Retina (tissue), 1 donor: ENCODE measurements at regions not wholly inside any gene's neighbourhood (a gene's known extent, or its start where the extent isn't known, plus 50 kb on each side); places are given as distances from the start of the nearest gene placed in this dataset.

Source experiments
- DNase-seq: peaks from one replicate; pipeline ENCODE4 v3.0.0-alpha.2; 2016

DNA sequence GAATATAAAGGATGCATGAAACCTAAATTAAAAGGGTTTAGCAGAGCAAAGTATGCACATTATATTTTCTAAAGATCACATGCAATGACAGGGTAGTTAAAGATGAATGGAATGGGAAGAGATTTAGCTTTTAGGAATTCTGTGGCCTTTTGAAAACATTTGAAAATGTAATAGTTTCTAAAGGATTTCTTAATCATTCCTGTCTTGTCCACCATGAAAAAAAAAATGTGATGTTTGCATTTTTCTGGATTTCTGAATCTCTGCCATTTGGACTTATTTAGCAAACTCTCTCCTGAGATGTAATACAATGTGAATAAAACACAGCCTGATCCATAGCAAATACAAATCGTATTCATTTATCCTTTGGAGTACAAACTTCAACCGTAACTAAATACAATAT lies 126.6 kb upstream of the RAB11FIP2 start:
- DNase-seq = no peak

DNA sequence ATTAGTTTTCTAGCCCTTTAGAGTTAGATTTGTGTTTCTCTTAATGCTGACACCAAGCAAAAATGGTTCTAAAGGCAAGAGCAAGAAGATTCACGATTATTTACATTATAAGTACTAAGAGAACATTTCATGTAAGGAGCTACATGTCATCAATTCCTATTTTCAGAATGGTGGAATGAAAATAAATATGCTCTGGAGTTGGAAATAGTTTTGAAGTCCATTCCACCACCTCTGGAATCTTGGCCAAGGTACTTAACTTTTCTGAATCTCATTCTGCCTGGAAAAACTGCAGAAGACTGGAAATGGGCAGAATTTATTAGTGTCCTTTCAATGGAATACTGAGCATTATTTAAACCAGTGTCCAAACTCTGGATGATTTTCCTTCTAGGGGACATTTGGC lies 125.1 kb upstream of the RAB11FIP2 start:
- DNase-seq = no peak

DNA sequence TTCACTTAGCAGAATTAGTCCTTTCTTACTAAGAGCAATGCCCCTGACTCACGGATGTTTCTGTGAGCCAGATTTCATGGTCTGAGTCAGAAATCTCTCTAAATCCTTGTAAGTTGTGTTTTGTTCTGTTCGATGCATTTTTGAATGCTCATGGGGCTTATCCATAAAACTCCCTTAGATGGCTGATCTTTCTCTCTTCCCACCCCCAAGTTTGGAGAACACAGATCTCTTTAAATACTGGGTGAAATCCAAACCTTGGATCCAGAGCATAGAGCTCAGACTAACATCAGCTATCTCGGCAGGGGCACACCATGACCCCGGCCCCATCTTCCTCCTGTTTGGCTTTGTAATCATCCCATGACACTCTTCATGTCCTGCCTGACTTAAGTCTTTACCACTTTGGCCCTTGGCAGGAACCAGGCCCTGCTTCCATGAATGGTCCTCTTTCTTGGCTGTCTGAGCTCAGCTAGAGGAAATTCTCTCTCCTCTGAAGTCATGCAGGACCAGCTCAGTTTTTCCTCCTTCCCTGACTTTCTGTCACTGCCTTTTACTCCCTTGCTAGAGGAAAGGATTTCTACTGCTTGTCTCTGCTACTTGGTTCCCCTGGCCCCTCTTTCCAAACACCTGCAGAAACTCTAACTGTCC lies 120.4 kb upstream of the RAB11FIP2 start:
- DNase-seq = no peak

GRCh38 chr10:118163217-118163616 lies 116.5 kb upstream of the RAB11FIP2 start:
- no peak for DNase-seq

DNA sequence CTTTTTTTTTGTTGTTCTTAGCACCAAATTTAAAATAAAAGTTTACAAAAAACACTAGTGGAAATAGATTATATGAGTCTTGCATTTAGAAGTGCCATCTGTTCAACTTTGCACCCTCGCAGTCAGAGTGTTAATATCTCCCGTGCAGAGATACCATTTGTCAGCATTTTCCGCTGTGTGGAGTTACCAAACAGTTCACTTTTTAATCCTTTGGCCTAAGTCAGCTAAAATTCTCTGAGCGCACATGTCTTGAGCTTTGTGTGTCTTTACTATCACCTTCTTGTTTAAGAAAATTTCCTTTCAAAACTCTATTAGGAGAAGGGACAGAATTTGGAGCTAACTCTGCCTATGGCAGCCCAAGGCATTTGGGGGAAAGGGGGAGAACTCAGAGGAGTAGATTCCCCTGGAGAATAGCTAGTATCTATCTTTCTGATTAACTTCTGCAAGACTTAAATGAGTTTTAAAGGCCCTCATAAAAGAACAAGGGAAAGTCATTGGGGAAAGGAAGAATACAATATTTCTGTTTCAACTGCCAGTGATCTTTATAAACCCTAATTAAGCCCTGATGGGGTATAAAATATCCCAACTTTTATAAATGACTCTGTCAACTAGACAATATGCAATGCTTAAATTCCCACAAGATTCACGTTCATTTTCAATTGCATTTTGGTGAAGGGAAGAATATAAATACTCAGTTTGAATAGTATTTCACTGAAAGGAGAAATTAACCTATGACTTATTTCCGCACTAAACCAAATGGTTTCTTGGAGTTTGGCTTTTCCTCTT lies 114.9 kb upstream of the RAB11FIP2 start:
- DNase-seq = no peak

DNA sequence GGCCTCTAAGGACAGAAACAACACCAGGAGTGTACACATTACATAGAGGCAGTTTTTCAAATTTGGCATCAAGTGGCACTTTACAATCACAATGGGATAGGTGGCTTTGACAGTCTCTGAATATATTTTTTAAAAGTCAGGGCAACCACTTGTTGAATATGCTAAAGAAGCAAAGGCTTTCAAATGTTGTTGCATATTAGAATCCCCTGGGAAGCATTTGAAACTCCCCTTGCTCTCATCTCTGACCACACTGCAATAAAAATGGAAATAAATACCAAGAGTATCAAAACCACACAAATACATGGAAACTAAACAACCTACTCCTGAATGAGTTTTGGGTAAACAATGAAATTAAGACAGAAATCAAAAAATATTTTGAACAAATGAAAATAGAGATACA lies 106.5 kb upstream of the RAB11FIP2 start:
- no peak for DNase-seq

- no peak for DNase-seq
Measured at GRCh38 chr10:118151461-118151860, 104.7 kb upstream of the RAB11FIP2 start.

DNA sequence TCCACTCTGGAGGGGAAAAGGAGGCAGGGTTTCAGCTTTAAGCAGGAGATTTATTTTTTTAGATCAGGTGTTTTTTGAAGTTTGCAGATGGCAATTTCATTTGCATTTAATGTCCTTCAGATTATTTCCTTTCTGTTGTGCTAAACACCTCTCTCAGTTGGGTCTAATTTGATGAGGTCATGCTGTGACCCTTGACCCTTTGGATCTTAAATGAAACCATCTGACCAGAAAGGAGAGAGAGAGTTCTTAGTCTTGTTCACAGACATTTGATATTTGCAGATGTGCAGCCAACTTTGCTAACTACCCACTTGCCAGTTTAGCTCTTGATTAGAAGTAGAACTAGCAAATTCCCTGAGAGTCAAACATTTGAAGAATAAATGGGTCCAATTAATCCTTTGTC lies 101.5 kb upstream of the RAB11FIP2 start:
- no peak for DNase-seq

- DNase-seq = no peak
Measured at GRCh38 chr10:118145256-118145655, 98.5 kb upstream of the RAB11FIP2 start.

- no peak for DNase-seq
Measured at GRCh38 chr10:118141471-118141870, 94.7 kb upstream of the RAB11FIP2 start.

GRCh38 chr10:118139321-118139720 lies 92.6 kb upstream of the RAB11FIP2 start:
- DNase-seq = no peak

DNA sequence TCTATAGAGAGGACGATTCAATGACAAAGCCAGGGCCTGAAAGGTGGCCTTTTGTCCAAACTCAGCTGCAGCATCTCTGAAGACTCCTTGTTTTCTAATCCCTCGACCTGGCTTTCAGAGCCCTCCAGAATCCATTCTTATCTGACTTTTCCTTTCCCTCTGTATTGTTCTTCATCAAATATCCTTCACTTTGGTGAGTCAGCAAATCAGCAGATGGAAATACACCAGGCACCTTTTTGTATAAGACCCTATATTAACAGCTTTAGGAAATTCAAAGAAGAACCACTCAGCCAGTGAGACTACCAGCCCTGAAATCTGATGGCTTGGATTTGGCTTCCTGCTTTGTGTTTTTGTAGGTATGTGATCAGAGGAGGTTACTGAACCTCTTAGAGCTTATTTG lies 81.9 kb upstream of the RAB11FIP2 start:
- no peak for DNase-seq

DNA sequence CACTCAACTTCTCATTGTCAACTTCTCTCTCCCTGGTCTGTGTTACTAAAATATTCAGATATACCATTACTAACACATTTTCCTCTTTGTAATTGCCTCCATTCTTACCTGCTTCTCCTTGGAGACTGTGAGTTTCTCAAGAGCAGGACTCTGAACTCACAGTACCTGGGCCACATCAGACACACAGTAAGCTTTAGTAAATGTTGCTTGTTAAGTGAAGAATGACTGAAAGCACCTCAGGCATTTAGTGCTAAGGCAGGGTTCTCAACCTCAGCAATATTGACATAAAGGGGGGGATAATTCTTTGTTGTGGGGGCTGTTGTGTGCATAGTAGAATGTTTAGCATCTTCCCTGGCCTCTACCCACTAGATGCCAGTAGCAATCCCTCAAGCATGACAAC lies 72.0 kb upstream of the RAB11FIP2 start:
- no peak for DNase-seq

- no peak for DNase-seq
Measured at GRCh38 chr10:118116715-118117449, 70.1 kb upstream of the RAB11FIP2 start.

DNA sequence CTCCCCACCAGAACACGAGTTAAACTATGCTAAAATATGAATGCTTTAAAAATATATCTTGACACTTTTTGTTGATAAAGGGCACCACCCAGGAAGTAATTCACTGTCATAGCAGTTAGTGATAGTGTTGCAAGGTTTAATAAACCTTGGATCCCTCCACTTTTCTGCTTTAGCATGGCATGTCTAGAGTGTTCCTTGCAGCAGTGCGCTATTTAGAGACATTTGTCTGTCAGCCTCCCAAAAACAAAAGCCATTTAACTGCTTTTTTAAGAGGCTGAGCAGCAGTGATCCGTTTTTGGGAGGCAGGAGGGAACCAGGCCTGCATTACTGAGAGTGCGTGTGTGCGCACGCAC lies 69.6 kb upstream of the RAB11FIP2 start:
- DNase-seq = no peak

DNA sequence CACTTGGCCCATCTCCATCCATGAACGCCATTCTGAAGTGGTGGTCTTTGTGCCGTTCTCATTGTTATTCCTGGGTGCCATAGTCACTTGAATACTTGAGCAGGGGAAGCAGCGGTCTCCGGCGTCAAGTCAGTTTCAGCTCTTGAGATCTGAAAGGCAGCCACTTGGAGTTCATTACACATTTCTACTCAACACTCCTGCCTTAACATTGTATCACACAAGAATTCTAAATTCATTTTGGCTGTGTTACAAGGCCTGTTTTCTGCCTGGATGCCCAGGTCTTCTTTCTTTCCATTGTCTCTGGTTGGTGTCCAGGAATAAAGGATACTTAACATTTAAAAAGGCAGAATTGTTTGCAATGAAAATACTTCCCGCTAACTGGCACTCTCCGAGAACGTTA lies 69.0 kb upstream of the RAB11FIP2 start:
- DNase-seq = no peak

DNA sequence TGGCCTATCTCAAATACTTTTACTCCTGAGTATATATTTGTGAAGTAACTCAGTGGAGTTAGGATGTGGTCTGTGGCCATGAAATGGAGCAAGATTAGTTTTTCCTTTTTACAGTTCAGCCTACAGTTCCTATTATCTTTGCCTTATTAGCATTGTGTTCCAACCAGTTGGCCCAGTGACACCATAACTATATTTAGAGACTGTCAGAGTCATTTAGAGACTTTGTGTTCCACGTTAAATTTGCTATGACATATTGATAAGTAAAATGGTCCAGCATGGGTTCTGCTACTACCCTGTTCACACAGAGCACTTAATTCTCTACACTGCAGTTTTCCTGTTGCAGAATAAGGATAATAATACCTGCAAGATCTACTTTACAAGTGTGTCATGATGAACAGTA lies 68.3 kb upstream of the RAB11FIP2 start:
- no peak for DNase-seq

DNA sequence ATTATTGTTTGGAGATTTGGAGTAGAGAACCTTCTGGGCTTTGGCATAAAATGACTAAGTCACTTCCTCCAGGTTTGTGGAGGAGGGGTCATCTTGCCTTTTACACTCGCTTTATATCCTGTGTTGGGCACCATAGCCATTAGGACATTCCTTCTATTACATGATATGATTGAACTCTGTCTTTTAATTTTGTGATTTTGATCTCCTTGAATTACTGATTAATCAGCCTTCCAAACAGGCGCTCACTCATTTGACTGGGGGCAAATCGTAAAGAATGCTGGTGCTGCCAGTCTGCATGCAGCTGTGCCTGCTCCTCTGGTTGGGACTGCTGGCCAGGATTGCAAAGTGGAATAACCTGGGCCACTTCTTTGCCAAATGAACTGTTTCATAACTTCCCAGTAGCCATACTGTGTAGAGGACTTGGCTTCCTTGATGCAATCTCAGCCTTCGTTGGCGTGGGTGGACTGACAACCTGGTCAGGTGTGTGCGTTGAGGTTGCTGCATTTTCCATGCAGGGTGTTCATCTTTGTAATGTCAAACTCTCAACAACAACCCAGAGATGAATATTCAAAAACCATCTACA lies 65.9 kb upstream of the RAB11FIP2 start:
- no peak for DNase-seq

DNA sequence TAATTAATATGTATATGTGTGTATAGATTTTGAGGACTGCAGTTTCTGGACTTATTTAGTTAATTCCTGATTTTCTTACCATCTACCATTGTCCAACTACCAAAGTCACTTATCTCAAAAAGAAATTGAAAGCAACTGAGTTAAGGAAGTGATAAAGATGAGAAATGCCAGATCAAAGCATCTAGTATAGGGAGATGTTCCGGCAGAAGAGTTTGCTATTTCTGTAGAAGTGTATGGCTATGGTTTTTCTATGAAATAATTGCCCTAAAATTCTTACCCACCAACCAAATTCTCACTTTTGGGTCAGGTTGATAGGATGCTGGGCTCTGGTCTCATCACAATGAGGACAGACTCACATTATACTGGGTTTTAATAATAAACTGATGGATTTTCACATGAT lies 64.0 kb upstream of the RAB11FIP2 start:
- DNase-seq = no peak

DNA sequence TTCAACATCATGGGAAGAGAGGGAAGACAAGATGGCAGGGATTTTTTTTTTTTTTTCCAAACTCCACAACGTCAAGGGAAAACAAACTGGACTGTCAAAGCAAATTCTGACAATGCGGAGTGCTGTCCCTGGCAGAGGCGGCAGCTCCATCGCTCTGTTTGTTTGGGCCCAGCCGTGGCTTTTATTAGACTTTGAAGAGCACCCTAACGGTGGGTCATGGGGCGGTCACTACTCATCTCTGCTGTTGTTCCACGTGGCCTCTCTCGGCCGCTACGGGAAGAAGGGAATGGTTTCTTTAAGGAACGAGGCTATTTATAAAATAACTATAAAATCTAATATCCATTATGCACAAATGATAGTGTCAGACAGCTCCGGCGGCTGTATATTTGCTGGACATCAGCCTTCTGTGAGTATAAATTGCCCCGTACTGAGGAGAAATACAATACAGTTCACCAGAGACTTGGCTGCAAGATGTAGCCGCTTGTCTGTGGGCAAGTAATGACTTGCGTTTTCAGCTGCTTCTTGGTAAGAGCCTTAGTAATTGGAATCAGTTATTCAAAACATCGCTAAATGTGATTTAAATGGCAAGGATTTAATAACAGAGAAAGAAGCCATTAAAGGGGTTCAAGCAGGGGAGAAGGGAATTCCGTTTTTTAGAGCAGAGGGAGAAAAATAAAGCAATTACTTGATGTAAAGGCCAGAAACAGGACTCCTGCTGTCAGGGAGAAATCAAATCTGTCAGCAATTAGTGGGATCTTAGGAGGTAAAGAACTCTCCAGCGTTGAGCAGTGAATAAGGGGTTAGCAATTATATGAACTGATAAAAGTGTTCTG lies 61.7 kb upstream of the RAB11FIP2 start:
- DNase-seq = peak; percentile 78

DNA sequence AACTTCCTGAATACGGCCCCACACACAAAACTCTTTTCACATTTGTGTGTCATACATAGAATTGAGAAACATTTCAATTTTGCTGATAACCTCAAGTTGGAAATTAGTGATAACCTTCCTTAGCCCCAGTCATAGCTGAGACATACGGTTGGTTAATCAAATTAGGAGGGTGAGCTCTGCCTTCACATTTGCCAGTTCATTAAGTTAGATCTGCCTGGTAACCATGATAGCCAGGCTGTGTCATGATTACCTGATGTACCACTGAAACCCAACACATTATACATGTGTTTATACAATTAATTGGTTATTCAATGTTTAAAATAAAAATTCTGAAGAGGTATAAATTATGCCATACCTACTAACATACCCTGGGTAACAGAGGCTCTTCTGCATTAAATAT lies 60.8 kb upstream of the RAB11FIP2 start:
- DNase-seq = no peak

- DNase-seq = no peak
Measured at GRCh38 chr10:118107040-118107439, 60.3 kb upstream of the RAB11FIP2 start.

DNA sequence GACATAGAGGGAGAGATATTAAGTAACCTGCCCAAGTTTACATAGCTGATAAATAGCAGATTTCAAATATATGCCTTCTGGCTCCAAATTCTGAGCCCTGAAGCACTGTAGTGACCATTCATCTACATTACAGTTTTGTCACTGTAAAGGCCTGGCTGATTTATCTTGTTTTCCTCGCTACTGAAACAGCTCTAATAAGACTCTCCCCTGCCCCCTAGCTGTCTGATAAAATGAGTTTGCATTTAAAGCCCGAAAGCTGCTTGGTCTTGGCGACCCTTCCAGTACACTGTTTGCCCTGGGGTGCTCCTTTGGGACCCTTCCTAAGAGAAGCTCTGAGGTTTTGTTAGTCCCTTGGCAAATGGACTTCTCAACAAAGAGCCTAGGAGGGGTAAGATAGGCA lies 59.7 kb upstream of the RAB11FIP2 start:
- DNase-seq = peak; percentile 18
